HG02623 (cell line): ENCODE measurements at regions not wholly inside any gene's neighbourhood (a gene's known extent, or its start where the extent isn't known, plus 50 kb on each side); places are given as distances from the start of the nearest gene placed in this dataset.

Experiments used
- ATAC-seq: cut with Tn5 transposase; IDR thresholded peaks from one replicate; pipeline ENCODE4 v1.9.1; 2021; ENCODE audit warnings: moderate library complexity; ENCODE audit not compliant: unreplicated experiment

- ATAC-seq, result no peak
Measured at GRCh38 chr16:52056259-52056658, 490.7 kb downstream of the TOX3 start.

- no peak for ATAC-seq
Measured at GRCh38 chr16:52055381-52055780, 491.6 kb downstream of the TOX3 start.

GRCh38 chr16:52054326-52054725 is 492.6 kb downstream of the TOX3 start:
- ATAC-seq, result no peak

GRCh38 chr16:52052818-52053217 is 494.1 kb downstream of the TOX3 start:
- no peak for ATAC-seq

GRCh38 chr16:52051414-52052172 is 495.4 kb downstream of the TOX3 start:
- ATAC-seq, result no peak

- no peak for ATAC-seq
Measured at GRCh38 chr16:52050418-52050817, 496.5 kb downstream of the TOX3 start.

GRCh38 chr16:52035436-52035835 is 511.5 kb downstream of the TOX3 start:
- no peak for ATAC-seq

- ATAC-seq, result no peak
Measured at GRCh38 chr16:52034830-52035229, 512.1 kb downstream of the TOX3 start.

GRCh38 chr16:52033992-52034391 is 513.0 kb downstream of the TOX3 start:
- no peak for ATAC-seq

- ATAC-seq, result no peak
Measured at GRCh38 chr16:52022980-52023379, 524.0 kb downstream of the TOX3 start.

- ATAC-seq, result no peak
Measured at GRCh38 chr16:52022177-52022576, 524.8 kb downstream of the TOX3 start.

- ATAC-seq, result no peak
Measured at GRCh38 chr16:52016387-52016786, 530.6 kb downstream of the TOX3 start.

GRCh38 chr16:52005551-52005950 is 541.4 kb downstream of the TOX3 start:
- ATAC-seq, result no peak

GRCh38 chr16:52004343-52004742 is 542.6 kb downstream of the TOX3 start:
- no peak for ATAC-seq

GRCh38 chr16:52002026-52002425 is 544.9 kb downstream of the TOX3 start:
- no peak for ATAC-seq

GRCh38 chr16:51996516-51996915 is 550.4 kb downstream of the TOX3 start:
- ATAC-seq, result no peak

GRCh38 chr16:51994597-51994996 is 552.3 kb downstream of the TOX3 start:
- no peak for ATAC-seq

GRCh38 chr16:51989637-51990230 is 557.2 kb downstream of the TOX3 start:
- ATAC-seq, result no peak

GRCh38 chr16:51988977-51989376 is 558.0 kb downstream of the TOX3 start:
- ATAC-seq, result no peak

- no peak for ATAC-seq
Measured at GRCh38 chr16:51987519-51987918, 559.4 kb downstream of the TOX3 start.

GRCh38 chr16:51986717-51987116 is 560.2 kb downstream of the TOX3 start:
- ATAC-seq, result no peak

- ATAC-seq, result no peak
Measured at GRCh38 chr16:51986301-51986700, 560.6 kb downstream of the TOX3 start.

- ATAC-seq, result no peak
Measured at GRCh38 chr16:51985126-51985525, 561.8 kb downstream of the TOX3 start.
